ENCODE measurements at regions not wholly inside any gene's neighbourhood (a gene's known extent, or its start where the extent isn't known, plus 50 kb on each side); places are given as distances from the start of the nearest gene placed in this dataset.
A peak's percentile ranks its signal among the peaks of the same experiment; 100 is the strongest.

DNA sequence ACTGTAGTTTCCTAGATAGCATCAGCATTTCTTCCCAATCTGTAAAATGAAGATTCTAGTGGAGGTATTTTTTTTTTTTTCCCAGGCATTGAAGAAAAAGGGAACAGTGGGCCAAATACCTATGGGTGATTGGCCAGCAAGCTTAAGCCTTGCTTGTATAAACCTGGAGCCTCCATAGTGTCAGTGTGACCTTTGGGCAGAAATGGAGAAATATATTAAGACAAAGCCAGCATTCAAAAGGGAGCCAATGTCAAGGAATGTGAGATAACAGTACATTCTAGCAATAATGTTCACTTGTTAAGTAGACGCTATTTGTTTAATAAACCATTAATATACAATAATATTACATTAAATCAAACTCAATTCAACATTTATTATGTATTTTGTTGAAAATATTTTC lies 275.4 kb downstream of the FOXA2 start:
- no peak for DNase-seq
- no peaks in the 10 kb centered on the region; the same call in 1 of the 2 replicates for H3K27me3 ChIP-seq
- H3K36me3 ChIP-seq = no peaks in the 10 kb centered on the region
- no peak overlapping the region for H3K27ac ChIP-seq
- H3K4me3 ChIP-seq = no peak overlapping the region
- no peaks in the 10 kb centered on the region; the same call in 1 of the 2 replicates for H3K4me1 ChIP-seq
- H3K9me3 ChIP-seq (replicated peaks) = no peaks in the 10 kb centered on the region

- Histone ChIP-seq H3K9me3 (replicated peaks) (no peaks in the 10 kb centered on the region), H3K27ac (no peak overlapping the region), H3K4me1 (no peaks in the 10 kb centered on the region; the same call in 1 of the 2 replicates), H3K36me3 (no peaks in the 10 kb centered on the region), H3K27me3 (no peaks in the 10 kb centered on the region), H3K4me3 (no peak overlapping the region)
- no peak for DNase-seq
Observed at GRCh38 chr20:22307409-22307808, 277.0 kb downstream of the FOXA2 start.

- H3K9me3 ChIP-seq (replicated peaks) = peaks cover 3% of the 10 kb centered on the region; the same call in 1 of the 2 replicates
- no peak overlapping the region for H3K27ac ChIP-seq
- H3K4me1 ChIP-seq = no peaks in the 10 kb centered on the region
- no peak for DNase-seq
- no peak overlapping the region for H3K4me3 ChIP-seq
- no peaks in the 10 kb centered on the region for H3K27me3 ChIP-seq
- H3K36me3 ChIP-seq = no peaks in the 10 kb centered on the region
Observed at GRCh38 chr20:22305381-22305780, 279.0 kb downstream of the FOXA2 start.

DNA sequence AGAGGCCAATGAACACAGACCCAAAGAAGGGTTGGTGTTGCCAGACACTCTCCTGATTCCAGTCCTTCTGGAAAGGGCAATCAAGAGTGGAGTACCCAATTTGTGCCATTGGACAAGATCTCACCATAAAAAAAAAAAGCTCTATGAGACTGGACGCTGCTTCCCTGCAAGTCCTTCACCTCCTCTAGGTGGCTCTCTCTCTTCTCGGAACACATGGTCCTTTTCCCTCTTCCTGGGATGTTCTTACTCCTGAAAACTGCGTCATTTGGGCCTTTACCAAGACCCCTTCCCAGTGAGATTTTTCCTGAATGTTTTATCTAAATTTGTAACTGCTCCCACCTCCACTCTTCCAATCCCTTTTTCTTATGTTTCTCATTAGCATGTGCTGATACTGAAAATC lies 280.8 kb downstream of the FOXA2 start:
- no peak overlapping the region for H3K4me3 ChIP-seq
- H3K9me3 ChIP-seq (replicated peaks) = peaks cover 3% of the 10 kb centered on the region; the same call in 1 of the 2 replicates
- H3K27me3 ChIP-seq = no peaks in the 10 kb centered on the region
- H3K4me1 ChIP-seq = no peaks in the 10 kb centered on the region
- H3K27ac ChIP-seq = no peak overlapping the region
- peak in 1 of 2 experiments; percentile 36 for DNase-seq
- no peaks in the 10 kb centered on the region for H3K36me3 ChIP-seq

GRCh38 chr20:22302039-22302438 lies 282.3 kb downstream of the FOXA2 start:
- Histone ChIP-seq H3K9me3 (replicated peaks) (peaks cover 3% of the 10 kb centered on the region; the same call in 1 of the 2 replicates), H3K27me3 (no peaks in the 10 kb centered on the region), H3K4me3 (no peak overlapping the region), H3K36me3 (no peaks in the 10 kb centered on the region), H3K4me1 (peaks cover 6% of the 10 kb centered on the region; the same call in 1 of the 2 replicates), H3K27ac (no peak overlapping the region)
- DNase-seq = no peak

- Histone ChIP-seq H3K36me3 (no peaks in the 10 kb centered on the region), H3K4me1 (peaks cover 19% of the 10 kb centered on the region; the same call in 1 of the 2 replicates), H3K27ac (no peak overlapping the region), H3K9me3 (replicated peaks) (no peaks in the 10 kb centered on the region), H3K4me3 (no peak overlapping the region), H3K27me3 (no peaks in the 10 kb centered on the region)
- no peak for DNase-seq
Observed at GRCh38 chr20:22293886-22294285, 290.5 kb downstream of the FOXA2 start.

DNA sequence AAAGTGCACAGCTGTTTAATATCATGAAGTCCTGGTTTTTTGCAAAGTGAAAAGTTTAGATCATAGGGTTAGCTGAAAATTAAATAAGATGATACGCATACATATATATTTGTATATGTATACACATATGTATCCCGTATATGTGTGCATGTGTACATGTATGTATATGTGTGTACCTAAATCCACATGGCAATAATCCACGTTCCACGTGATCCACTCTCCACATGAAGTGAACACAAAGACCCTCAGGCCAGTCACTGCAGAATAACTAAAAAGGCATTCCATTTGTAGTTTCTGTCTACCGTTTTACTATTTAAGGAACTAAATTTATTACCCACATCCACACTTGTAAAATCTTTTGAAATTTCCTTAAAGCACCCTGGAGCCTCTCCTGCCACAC lies 294.9 kb downstream of the FOXA2 start:
- Histone ChIP-seq H3K9me3 (replicated peaks) (no peaks in the 10 kb centered on the region), H3K27me3 (no peaks in the 10 kb centered on the region), H3K27ac (no peak overlapping the region; the same call in 1 of the 2 replicates)

DNA sequence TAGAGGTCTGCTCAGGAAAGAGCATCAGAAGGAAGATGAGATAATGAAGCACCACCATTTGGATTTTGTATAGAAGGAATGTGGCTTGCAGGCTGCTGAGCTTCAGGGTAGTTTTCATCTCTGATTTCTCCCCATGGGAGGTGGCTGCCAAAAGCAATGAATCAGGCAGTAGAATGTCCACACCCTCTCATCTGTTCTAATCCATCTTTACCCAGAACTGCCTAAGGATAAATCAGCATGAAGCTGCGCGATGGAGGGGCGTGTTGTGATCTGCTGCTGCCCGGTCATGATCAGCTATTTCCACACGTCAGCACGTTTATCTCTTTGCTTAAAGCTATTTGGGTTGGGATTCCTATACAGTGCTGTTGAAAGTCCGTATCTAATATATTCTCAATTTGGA lies 295.4 kb downstream of the FOXA2 start:
- H3K4me3 ChIP-seq = 0 out of 2 replicates have a peak overlapping the region, but pooled peaks have one; percentile 7
- H3K27ac ChIP-seq = no peak overlapping the region; the same call in 1 of the 2 replicates
- no peaks in the 10 kb centered on the region for H3K27me3 ChIP-seq
- peaks cover 17% of the 10 kb centered on the region; the same call in 1 of the 2 replicates for H3K4me1 ChIP-seq
- DNase-seq = peak; percentile 66 to 78
- H3K36me3 ChIP-seq = no peaks in the 10 kb centered on the region
- H3K9me3 ChIP-seq (replicated peaks) = no peaks in the 10 kb centered on the region

More for the DNA sequence above, 294.9 kb downstream of the FOXA2 start:
- DNase-seq = no peak
- peaks cover 17% of the 10 kb centered on the region; the same call in 1 of the 2 replicates for H3K4me1 ChIP-seq
- H3K4me3 ChIP-seq = no peak overlapping the region
- H3K36me3 ChIP-seq = no peaks in the 10 kb centered on the region

DNA sequence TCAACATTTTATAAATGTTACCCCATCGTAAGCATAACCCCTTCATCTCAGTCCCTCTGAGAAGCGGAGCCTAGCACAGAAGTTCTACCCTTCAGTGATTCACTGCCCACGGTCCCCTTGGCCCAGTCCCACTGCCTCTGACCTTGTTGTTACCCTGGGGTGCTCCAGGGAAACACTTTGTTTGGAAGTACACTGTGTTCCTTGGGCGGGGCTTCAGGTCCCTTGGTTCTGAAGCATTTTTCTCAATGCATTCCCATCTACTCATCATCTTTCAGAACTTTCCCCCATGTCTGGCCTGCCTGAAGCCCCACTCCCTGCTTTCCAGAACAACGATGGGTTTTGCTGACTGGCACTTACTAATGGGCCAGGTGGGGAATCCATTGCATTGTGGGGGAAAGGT lies 296.2 kb downstream of the FOXA2 start:
- no peak overlapping the region for H3K27ac ChIP-seq
- DNase-seq = no peak
- peaks cover 17% of the 10 kb centered on the region; the same call in 1 of the 2 replicates for H3K4me1 ChIP-seq
- H3K4me3 ChIP-seq = no peak overlapping the region
- no peaks in the 10 kb centered on the region for H3K27me3 ChIP-seq
- no peaks in the 10 kb centered on the region for H3K36me3 ChIP-seq
- H3K9me3 ChIP-seq (replicated peaks) = no peaks in the 10 kb centered on the region

DNA sequence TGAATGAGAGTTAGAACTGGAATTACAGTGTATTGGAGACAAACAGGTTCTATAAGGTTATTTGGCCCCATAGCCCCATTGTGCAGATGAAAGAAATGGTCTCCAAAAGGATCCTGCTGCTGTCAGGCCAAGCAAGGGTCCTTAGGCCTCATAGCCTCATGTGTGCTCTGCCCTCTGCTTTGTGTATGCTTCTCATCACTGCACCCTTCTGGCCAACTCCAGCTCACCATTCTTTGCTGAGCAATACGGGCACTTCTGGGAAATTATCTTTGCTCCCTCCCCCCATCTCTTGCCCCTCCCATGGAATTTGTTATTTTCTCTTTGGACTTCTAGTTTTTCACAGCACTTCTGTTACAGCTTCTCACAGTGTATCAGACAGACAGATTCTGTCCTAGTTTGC lies 298.8 kb downstream of the FOXA2 start:
- H3K9me3 ChIP-seq (replicated peaks) = no peaks in the 10 kb centered on the region
- no peak overlapping the region for H3K27ac ChIP-seq
- H3K27me3 ChIP-seq = no peaks in the 10 kb centered on the region
- H3K4me3 ChIP-seq = no peak overlapping the region
- no peaks in the 10 kb centered on the region for H3K36me3 ChIP-seq
- H3K4me1 ChIP-seq = peaks cover 17% of the 10 kb centered on the region; the same call in 1 of the 2 replicates
- no peak for DNase-seq

DNA sequence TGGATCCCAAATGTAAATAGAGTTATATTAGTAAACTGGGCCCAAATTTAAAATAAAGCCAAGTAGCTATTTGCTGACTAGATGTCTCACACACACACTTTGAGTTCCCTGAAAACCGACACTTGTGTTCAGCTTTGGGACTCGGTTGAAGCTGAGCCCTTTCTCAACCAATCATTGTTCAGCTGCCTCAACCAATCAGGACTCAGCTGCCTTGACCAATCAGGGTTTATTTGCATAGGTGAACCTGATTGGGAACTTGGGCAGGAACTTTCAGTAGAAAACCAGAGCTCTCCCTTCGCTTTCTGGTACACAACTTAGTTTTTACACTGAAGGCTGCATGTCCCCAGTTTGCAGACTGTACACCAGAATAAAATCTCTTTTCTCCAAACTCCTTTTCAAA lies 301.7 kb downstream of the FOXA2 start:
- Histone ChIP-seq H3K27me3 (no peaks in the 10 kb centered on the region), H3K27ac (no peak overlapping the region), H3K4me1 (no peaks in the 10 kb centered on the region), H3K36me3 (no peaks in the 10 kb centered on the region), H3K9me3 (replicated peaks) (no peaks in the 10 kb centered on the region), H3K4me3 (no peak overlapping the region)
- peak in 1 of 2 experiments; percentile 35 for DNase-seq

- DNase-seq = no peak
- H3K27me3 ChIP-seq = no peaks in the 10 kb centered on the region
- no peaks in the 10 kb centered on the region for H3K9me3 ChIP-seq (replicated peaks)
- H3K4me1 ChIP-seq = no peaks in the 10 kb centered on the region
- H3K27ac ChIP-seq = no peak overlapping the region
- no peaks in the 10 kb centered on the region for H3K36me3 ChIP-seq
- no peak overlapping the region for H3K4me3 ChIP-seq
Observed at GRCh38 chr20:22274330-22274729, 310.0 kb downstream of the FOXA2 start.

GRCh38 chr20:22268675-22269074 lies 315.7 kb downstream of the FOXA2 start:
- Histone ChIP-seq H3K9me3 (replicated peaks) (no peaks in the 10 kb centered on the region), H3K27ac (no peak overlapping the region), H3K4me1 (no peaks in the 10 kb centered on the region), H3K27me3 (0 out of 2 replicates have a peak, but pooled peaks cover 3% of the 10 kb centered on the region), H3K4me3 (no peak overlapping the region), H3K36me3 (no peaks in the 10 kb centered on the region)
- no peak for DNase-seq

- no peak overlapping the region for H3K27ac ChIP-seq
- H3K36me3 ChIP-seq = no peaks in the 10 kb centered on the region
- H3K4me3 ChIP-seq = no peak overlapping the region
- no peaks in the 10 kb centered on the region for H3K9me3 ChIP-seq (replicated peaks)
- H3K27me3 ChIP-seq = 0 out of 2 replicates have a peak, but pooled peaks cover 3% of the 10 kb centered on the region
- H3K4me1 ChIP-seq = no peaks in the 10 kb centered on the region
- no peak for DNase-seq
Observed at GRCh38 chr20:22264917-22265316, 319.5 kb downstream of the FOXA2 start.

GRCh38 chr20:22260506-22260905 lies 323.9 kb downstream of the FOXA2 start:
- no peak overlapping the region for H3K27ac ChIP-seq
- DNase-seq = no peak
- no peaks in the 10 kb centered on the region for H3K27me3 ChIP-seq
- H3K9me3 ChIP-seq (replicated peaks) = no peaks in the 10 kb centered on the region
- H3K4me3 ChIP-seq = no peak overlapping the region
- no peaks in the 10 kb centered on the region for H3K36me3 ChIP-seq
- no peaks in the 10 kb centered on the region for H3K4me1 ChIP-seq

- Histone ChIP-seq H3K27ac (no peak overlapping the region), H3K27me3 (no peaks in the 10 kb centered on the region; the same call in 1 of the 2 replicates), H3K4me1 (no peaks in the 10 kb centered on the region), H3K9me3 (replicated peaks) (no peaks in the 10 kb centered on the region), H3K4me3 (no peak overlapping the region), H3K36me3 (no peaks in the 10 kb centered on the region)
- no peak for DNase-seq
Observed at GRCh38 chr20:22257912-22258311, 326.5 kb downstream of the FOXA2 start.
